H9 (cell line): ENCODE measurements at regions not wholly inside any gene's neighbourhood (a gene's known extent, or its start where the extent isn't known, plus 50 kb on each side); places are given as distances from the start of the nearest gene placed in this dataset.

ENCODE experiments used
- DNase-seq: peaks from one replicate; pipeline ENCODE4 v3.0.0-alpha.2; 2017
- H2AFZ ChIP-seq: one replicate; pipeline ENCODE4 v1.6.1; 2013; ENCODE audit warnings: mild to moderate bottlenecking, low read length, control low read depth, moderate library complexity
- H2AK5ac ChIP-seq: 2 replicates; pipeline ENCODE4 v1.6.1; 2013; ENCODE audit warnings: low read length, control low read depth, mixed read lengths; ENCODE audit not compliant: insufficient read length
- H2BK120ac ChIP-seq: one replicate; pipeline ENCODE4 v1.6.1; 2013; ENCODE audit warnings: low read depth, mild to moderate bottlenecking, low read length, control low read depth, inconsistent platforms; ENCODE audit not compliant: poor library complexity, severe bottlenecking
- H2BK12ac ChIP-seq: 2 replicates; pipeline ENCODE4 v1.6.1; 2013; ENCODE audit warnings: low read length, control low read depth, mixed read lengths, low read depth; ENCODE audit not compliant: insufficient read length
- H2BK15ac ChIP-seq: 2 replicates; pipeline ENCODE4 v1.6.1; 2013; ENCODE audit warnings: low read depth, low read length, control low read depth
- H2BK20ac ChIP-seq: one replicate; pipeline ENCODE4 v1.6.1; 2013; ENCODE audit warnings: low read depth, mild to moderate bottlenecking, low read length, control low read depth, inconsistent platforms; ENCODE audit not compliant: poor library complexity, severe bottlenecking
- H2BK5ac ChIP-seq: 2 replicates; pipeline ENCODE4 v1.6.1; 2013; ENCODE audit warnings: low read length, control low read depth, mixed read lengths; ENCODE audit not compliant: insufficient read length
- H3K14ac ChIP-seq: 2 replicates; pipeline ENCODE4 v1.6.1; 2013; ENCODE audit warnings: low read length, control low read depth; ENCODE audit not compliant: insufficient read depth
- H3K18ac ChIP-seq: 2 replicates; pipeline ENCODE4 v1.6.1; 2013; ENCODE audit warnings: low read depth, mild to moderate bottlenecking, mixed read lengths, low read length, control low read depth; ENCODE audit not compliant: insufficient read length
- H3K23ac ChIP-seq: 2 replicates; pipeline ENCODE4 v1.6.1; 2013; ENCODE audit warnings: low read length, control low read depth, mixed read lengths, low read depth; ENCODE audit not compliant: insufficient read length
- H3K23me2 ChIP-seq: 2 replicates; pipeline ENCODE4 v1.6.1; 2013; ENCODE audit warnings: low read depth, mild to moderate bottlenecking, mixed read lengths, low read length, control low read depth; ENCODE audit not compliant: insufficient read length, poor library complexity, severe bottlenecking
- H3K27ac ChIP-seq: 2 replicates; pipeline ENCODE4 v1.5.1; 2013; ENCODE audit warnings: low read length, control low read depth, mixed read lengths, low read depth; ENCODE audit not compliant: insufficient read length
- H3K27me3 ChIP-seq: 2 replicates; pipeline ENCODE4 v1.6.1; 2013; ENCODE audit warnings: low read length, control low read depth, inconsistent platforms; ENCODE audit not compliant: insufficient read depth
- H3K4ac ChIP-seq: 2 replicates; pipeline ENCODE4 v1.6.1; 2013; ENCODE audit warnings: low read depth, mild to moderate bottlenecking, control low read depth, inconsistent platforms, low read length, moderate library complexity
- H3K4me1 ChIP-seq: 2 replicates; pipeline ENCODE4 v1.6.1; 2013; ENCODE audit warnings: low read length, control low read depth, inconsistent platforms; ENCODE audit not compliant: insufficient read depth
- H3K4me2 ChIP-seq: 2 replicates; pipeline ENCODE4 v1.6.1; 2013; ENCODE audit warnings: low read length, control low read depth, mixed read lengths; ENCODE audit not compliant: insufficient read length, insufficient read depth
- H3K56ac ChIP-seq: 2 replicates; pipeline ENCODE4 v1.6.1; 2013; ENCODE audit warnings: low read depth, mild to moderate bottlenecking, mixed read lengths, low read length, control low read depth; ENCODE audit not compliant: insufficient read length
- H3K79me1 ChIP-seq: 2 replicates; pipeline ENCODE4 v1.6.1; 2013; ENCODE audit warnings: low read depth, mild to moderate bottlenecking, moderate library complexity, low read length, control low read depth, inconsistent platforms; ENCODE audit not compliant: insufficient read depth, poor library complexity, severe bottlenecking
- H3K79me2 ChIP-seq: 2 replicates; pipeline ENCODE4 v1.6.1; 2013; ENCODE audit warnings: low read length, control low read depth, inconsistent platforms; ENCODE audit not compliant: insufficient read depth
- H3K9ac ChIP-seq: 2 replicates; pipeline ENCODE4 v1.6.1; 2013; ENCODE audit warnings: low read length, control low read depth, mixed read lengths; ENCODE audit not compliant: insufficient read length; ENCODE audit errors: extremely low read depth
- H3K9me3 ChIP-seq: one replicate; pipeline ENCODE4 v1.6.1; 2013; ENCODE audit warnings: low read depth, low read length, inconsistent platforms; ENCODE audit not compliant: control insufficient read depth
- H3T11ph ChIP-seq: one replicate; pipeline ENCODE4 v1.6.1; 2013; ENCODE audit warnings: mild to moderate bottlenecking, low read length, control low read depth, inconsistent platforms
- H4K20me1 ChIP-seq: one replicate; pipeline ENCODE4 v1.6.1; 2013; ENCODE audit not compliant: control insufficient read depth, insufficient read length, insufficient read depth
- H4K5ac ChIP-seq: 2 replicates; pipeline ENCODE4 v1.6.1; 2013; ENCODE audit warnings: low read depth, mild to moderate bottlenecking, mixed read lengths, low read length, control low read depth; ENCODE audit not compliant: insufficient read length
- H4K8ac ChIP-seq: replicated peaks from 2 replicates; pipeline ENCODE4 v1.6.1; 2013; ENCODE audit warnings: low read length, control low read depth, mixed read lengths, low read depth; ENCODE audit not compliant: insufficient read length
- H4K91ac ChIP-seq: 2 replicates; pipeline ENCODE4 v1.6.1; 2013; ENCODE audit warnings: low read depth, mild to moderate bottlenecking, moderate library complexity, mixed read lengths, low read length, control low read depth; ENCODE audit not compliant: insufficient read length
- H3K27ac Mint-ChIP-seq, 3 experiments: 2 replicates in 2 of 3; 3 replicates in 1 of 3; pipeline ENCODE4 v1.8.0; 2020 to 2021; ENCODE audit warnings: mixed read lengths in 3 of 3, mild to moderate bottlenecking in 1 of 3, moderate library complexity in 1 of 3
- H3K27me3 Mint-ChIP-seq: 2 replicates; pipeline ENCODE4 v1.8.0; 2021; ENCODE audit warnings: low read depth, mild to moderate bottlenecking, moderate library complexity, mixed read lengths
- H3K36me3 Mint-ChIP-seq, 3 experiments: 2 replicates in 2 of 3; 3 replicates in 1 of 3; pipeline ENCODE4 v1.8.0; 2020 to 2021; ENCODE audit warnings: low read depth in 3 of 3, mixed read lengths in 3 of 3; ENCODE audit not compliant: insufficient read depth in 1 of 3
- H3K4me1 Mint-ChIP-seq, 2 experiments: 2 replicates each; pipeline ENCODE4 v1.8.0; 2020; ENCODE audit warnings: mixed read lengths in 2 of 2
- H3K4me3 Mint-ChIP-seq, 2 experiments: 2 replicates in 1 of 2; 3 replicates in 1 of 2; pipeline ENCODE4 v1.8.0; 2020 to 2021; ENCODE audit warnings: mild to moderate bottlenecking in 2 of 2, mixed read lengths in 2 of 2, moderate library complexity in 1 of 2
- H3K9me3 Mint-ChIP-seq, 2 experiments: 2 replicates in 1 of 2; 3 replicates in 1 of 2; pipeline ENCODE4 v1.8.0; 2020; ENCODE audit warnings: mild to moderate bottlenecking in 2 of 2, mixed read lengths in 2 of 2, moderate library complexity in 1 of 2
- CTCF ChIP-seq: fragments of 200-600 bp; sonication (generic); conservative IDR thresholded peaks from 3 replicates; pipeline ENCODE4 v1.8.0; 2021; ENCODE audit warnings: antibody characterized with exemption, mild to moderate bottlenecking
- WGBS: extraction: QIAGEN DNeasy Blood & Tissue Kit; methylation state at CpG from one replicate; pipeline ENCODE4 v1.1.7; 2013; ENCODE audit warnings: missing lambda C conversion rate, low lambda C conversion rate, mixed read lengths; ENCODE audit not compliant: insufficient read length; ENCODE audit errors: extremely low coverage; 5-methylcytosine and 5-hydroxymethylcytosine counted together

GRCh38 chr11:116330439-116331185, 442.2 kb downstream of the BUD13 start:
- H2AFZ ChIP-seq: no peak overlapping the region
- no peaks in the 10 kb centered on the region for H3K79me2 ChIP-seq
- H3K4ac ChIP-seq: no peak overlapping the region
- Mint-ChIP-seq H3K36me3 (peaks cover 0 to 2% (median 0%) of the 10 kb centered on the region in 3 experiments; a peak in 1 of 7 replicates), H3K27ac (no peak overlapping the region; a peak in 1 of 7 replicates), H3K4me1 (peaks cover 23 to 26% of the 10 kb centered on the region in 2 experiments), H3K9me3 (peaks cover 0 to 3% of the 10 kb centered on the region in 2 experiments; a peak in 1 of 5 replicates), H3K27me3 (no peaks in the 10 kb centered on the region), H3K4me3 (no peak overlapping the region)
- no peaks in the 10 kb centered on the region for H3K9me3 ChIP-seq
- no peak overlapping the region for H4K91ac ChIP-seq
- H3K79me1 ChIP-seq: no peaks in the 10 kb centered on the region
- H3K56ac ChIP-seq: no peak overlapping the region
- no peak overlapping the region for H4K8ac ChIP-seq
- no peak overlapping the region for H2BK12ac ChIP-seq
- H4K5ac ChIP-seq: no peak overlapping the region
- H2BK5ac ChIP-seq: no peak overlapping the region
- H2BK20ac ChIP-seq: no peak overlapping the region
- no peaks in the 10 kb centered on the region; the same call in 1 of the 2 replicates for H3K4me1 ChIP-seq
- no CpG with 5 or more reads among the region's 7 CpGs for WGBS
- no peak overlapping the region for H3K27ac ChIP-seq
- no peak overlapping the region for H3K18ac ChIP-seq
- no peak for TF ChIP-seq CTCF
- no peak overlapping the region for H3K23ac ChIP-seq
- DNase-seq: peak; percentile 18
- no peak overlapping the region for H3T11ph ChIP-seq
- no peak overlapping the region for H3K4me2 ChIP-seq
- H3K9ac ChIP-seq: no peak overlapping the region
- no peaks in the 10 kb centered on the region for H4K20me1 ChIP-seq
- H3K27me3 ChIP-seq: no peaks in the 10 kb centered on the region
- no peak overlapping the region; the same call in 1 of the 2 replicates for H3K14ac ChIP-seq
- H3K23me2 ChIP-seq: no peaks in the 10 kb centered on the region
- no peak overlapping the region for H2AK5ac ChIP-seq
- no peak overlapping the region for H2BK120ac ChIP-seq
- H2BK15ac ChIP-seq: no peak overlapping the region
